ENCODE measurements at regions not wholly inside any gene's neighbourhood (a gene's known extent, or its start where the extent isn't known, plus 50 kb on each side); places are given as distances from the start of the nearest gene placed in this dataset.

GRCh38 chr5:89282554-89283510 is 399.8 kb upstream of the MEF2C start:
- DNase-seq (ENCODE audit: low read depth in 2 of 3, low spot score in 1 of 3), result no peak

- no peak for DNase-seq (ENCODE audit: low read depth in 2 of 3, low spot score in 1 of 3)
These were observed 399.0 kb upstream of the MEF2C start for GRCh38 chr5:89281766-89282553.

GRCh38 chr5:89281211-89281610 is 398.2 kb upstream of the MEF2C start:
- no peak for DNase-seq (ENCODE audit: low read depth in 2 of 3, low spot score in 1 of 3)

- DNase-seq (ENCODE audit: low read depth in 2 of 3, low spot score in 1 of 3), result no peak
These were observed 397.4 kb upstream of the MEF2C start for GRCh38 chr5:89280103-89281037.

- no peak for DNase-seq (ENCODE audit: low read depth in 2 of 3, low spot score in 1 of 3)
These were observed 396.5 kb upstream of the MEF2C start for GRCh38 chr5:89279391-89280036.

- DNase-seq (ENCODE audit: low read depth in 2 of 3, low spot score in 1 of 3), result no peak
These were observed 394.8 kb upstream of the MEF2C start for GRCh38 chr5:89277816-89278215.

- no peak for DNase-seq (ENCODE audit: low read depth in 2 of 3, low spot score in 1 of 3)
These were observed 393.8 kb upstream of the MEF2C start for GRCh38 chr5:89276566-89277305.

GRCh38 chr5:89275066-89275855 is 392.3 kb upstream of the MEF2C start:
- no peak for DNase-seq (ENCODE audit: low read depth in 2 of 3, low spot score in 1 of 3)

GRCh38 chr5:89273289-89273688 is 390.3 kb upstream of the MEF2C start:
- no peak for DNase-seq (ENCODE audit: low read depth in 2 of 3, low spot score in 1 of 3)

GRCh38 chr5:89270901-89271300 is 387.9 kb upstream of the MEF2C start:
- no peak for DNase-seq (ENCODE audit: low read depth in 2 of 3, low spot score in 1 of 3)

GRCh38 chr5:89269721-89270120 is 386.7 kb upstream of the MEF2C start:
- no peak for DNase-seq (ENCODE audit: low read depth in 2 of 3, low spot score in 1 of 3)

GRCh38 chr5:89268460-89268859 is 385.5 kb upstream of the MEF2C start:
- DNase-seq (ENCODE audit: low read depth in 2 of 3, low spot score in 1 of 3), result no peak

GRCh38 chr5:89267788-89268187 is 384.8 kb upstream of the MEF2C start:
- DNase-seq (ENCODE audit: low read depth in 2 of 3, low spot score in 1 of 3), result no peak

GRCh38 chr5:89265511-89266179 is 382.7 kb upstream of the MEF2C start:
- no peak for DNase-seq (ENCODE audit: low read depth in 2 of 3, low spot score in 1 of 3)

GRCh38 chr5:89263846-89264245 is 380.9 kb upstream of the MEF2C start:
- DNase-seq (ENCODE audit: low read depth in 2 of 3, low spot score in 1 of 3), result no peak

- no peak for DNase-seq (ENCODE audit: low read depth in 2 of 3, low spot score in 1 of 3)
These were observed 379.0 kb upstream of the MEF2C start for GRCh38 chr5:89262030-89262429.

GRCh38 chr5:89260254-89260653 is 377.3 kb upstream of the MEF2C start:
- no peak for DNase-seq (ENCODE audit: low read depth in 2 of 3, low spot score in 1 of 3)

GRCh38 chr5:89255845-89256463 is 373.0 kb upstream of the MEF2C start:
- no peak for DNase-seq (ENCODE audit: low read depth in 2 of 3, low spot score in 1 of 3)

Data from stimulated activated CD4-positive, alpha-beta T cell treated with anti-CD3 and anti-CD28 coated beads, Interleukin-12 subunit alpha, Interleukin-12 subunit beta, amount 100 ng/mL, for 48 hours (primary cell).